AG04449 (cell line): ENCODE measurements at regions not wholly inside any gene's neighbourhood (a gene's known extent, or its start where the extent isn't known, plus 50 kb on each side); places are given as distances from the start of the nearest gene placed in this dataset.

Source experiments
- CTCF ChIA-PET: fragments of 350-600 bp; formaldehyde crosslinking; extraction: SDS; loops from one replicate; lab custom pipeline; 2021; ENCODE audit warnings: antibody characterized with exemption; lab: Yijun Ruan, JAX
- POLR2A ChIA-PET: fragments of 400-600, 350-600 bp; formaldehyde crosslinking; extraction: SDS; loops from one replicate; lab custom pipeline; 2020; ENCODE audit warnings: antibody characterized with exemption, inconsistent platforms; lab: Yijun Ruan, JAX
- DNase-seq: peaks from one replicate; pipeline ENCODE4 v3.0.0-alpha.2; 2010; ENCODE audit warnings: low read depth, low spot score
- H3K4me3 ChIP-seq: 2 replicates; pipeline ENCODE4 v1.5.1; 2011; ENCODE audit warnings: low read depth, mild to moderate bottlenecking, control low read depth, low read length
- CTCF ChIP-seq: IDR thresholded peaks from one replicate; pipeline ENCODE4 v1.5.1; 2011; ENCODE audit warnings: mild to moderate bottlenecking, moderate library complexity, low read length, control low read depth, inconsistent platforms; ENCODE audit not compliant: insufficient read depth; ENCODE audit errors: missing control alignments

- ChIA-PET CTCF (interaction anchor here (0.9 kb wide), 1 partner anchor 291 kb away, joined by 3 read pairs; no protein-coding TSS in a partner anchor), POLR2A (no interaction called here)
- DNase-seq: no peak
- no peak overlapping the region for H3K4me3 ChIP-seq
- TF ChIP-seq CTCF: no peak
Observed at GRCh38 chr17:13321951-13322701, 279.6 kb downstream of the HS3ST3A1 start.

DNA sequence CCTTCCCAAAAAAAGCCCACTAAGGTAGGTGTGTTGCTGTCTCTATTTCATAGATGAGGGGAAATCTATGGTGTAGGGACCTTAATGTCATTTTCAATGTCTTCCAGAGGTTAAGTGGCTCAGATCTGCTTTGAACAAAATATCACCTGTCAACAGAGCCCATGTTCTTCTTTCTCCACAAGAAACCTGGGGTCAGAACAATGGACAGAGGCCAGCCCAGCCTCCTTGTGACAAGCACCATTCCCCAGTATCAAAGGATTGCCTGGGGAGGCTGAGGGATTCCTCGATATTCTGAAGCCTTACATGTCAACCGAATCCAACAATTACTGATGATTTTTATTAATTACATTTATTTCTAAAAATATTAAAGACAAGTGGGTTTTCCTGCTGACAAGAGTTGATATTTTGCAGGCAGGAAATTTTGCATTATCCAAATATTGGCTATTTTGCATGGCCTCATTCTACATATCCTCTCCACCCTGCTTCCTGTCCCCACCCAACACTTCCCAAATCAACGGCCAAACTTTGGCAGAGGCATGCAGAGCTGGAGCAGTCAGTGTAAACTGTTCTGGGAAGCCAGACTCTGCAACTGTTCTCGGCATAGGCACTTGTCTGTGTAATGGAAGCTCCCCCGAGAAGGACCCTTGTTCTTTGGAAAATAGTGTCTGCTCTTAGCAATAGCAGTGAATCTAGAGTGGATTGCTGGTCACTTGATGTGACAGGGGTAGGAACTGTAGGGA is 281.5 kb downstream of the HS3ST3A1 start:
- no peak for DNase-seq
- TF ChIP-seq CTCF: no peak
- ChIA-PET CTCF (no interaction called here), POLR2A (no interaction called here)
- H3K4me3 ChIP-seq: no peak overlapping the region

- ChIA-PET POLR2A (no interaction called here), CTCF (interaction anchor here (0.8 kb wide), 1 partner anchor 20 kb away, joined by 3 read pairs; no protein-coding TSS in a partner anchor)
- no peak for TF ChIP-seq CTCF
- no peak for DNase-seq
- H3K4me3 ChIP-seq: no peak overlapping the region
Observed at GRCh38 chr17:13316657-13317056, 285.1 kb downstream of the HS3ST3A1 start.

DNA sequence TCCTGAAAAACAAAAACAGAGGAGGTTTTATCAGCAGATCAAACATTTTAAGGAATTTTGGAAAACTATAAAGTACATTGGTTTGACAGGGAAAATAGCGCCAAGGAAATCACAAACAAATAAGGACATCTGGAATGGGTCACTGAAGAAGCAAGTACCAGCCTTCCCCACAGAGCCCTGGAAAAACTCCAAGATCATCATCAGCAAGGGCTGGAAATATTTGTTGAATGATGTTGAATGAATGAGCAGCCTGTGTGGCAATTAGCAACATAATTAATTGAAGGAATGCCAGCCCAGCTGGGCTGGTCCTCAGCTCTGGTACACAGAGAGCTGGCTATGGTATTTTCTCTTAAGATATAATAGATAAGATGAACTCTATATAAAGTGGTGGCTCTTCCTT is 290.4 kb downstream of the HS3ST3A1 start:
- peak; percentile 87 for DNase-seq
- ChIA-PET POLR2A (interaction anchor here (0.6 kb wide), 1 partner anchor 29 kb away, joined by 3 read pairs; no protein-coding TSS in a partner anchor), CTCF (no interaction called here)
- no peak for TF ChIP-seq CTCF
- H3K4me3 ChIP-seq: no peak overlapping the region

DNA sequence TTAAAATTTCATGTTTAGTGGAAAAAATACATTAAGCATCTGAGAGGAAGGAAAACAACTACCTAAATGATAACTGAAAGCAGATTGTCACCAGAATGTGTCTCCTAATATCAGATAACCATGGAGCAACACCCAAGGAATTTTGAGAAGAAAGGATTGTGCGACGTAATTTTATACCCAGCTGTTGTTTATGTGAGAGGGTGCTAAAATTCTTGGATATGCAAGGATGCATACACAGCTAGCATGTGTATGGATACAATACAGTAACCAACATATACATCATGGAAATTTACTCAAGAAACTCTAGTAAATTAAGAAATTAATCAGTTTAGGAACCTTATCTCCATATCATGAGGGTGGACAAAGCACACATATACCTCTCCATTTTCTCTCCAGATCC is 290.9 kb downstream of the HS3ST3A1 start:
- DNase-seq: no peak
- no peak for TF ChIP-seq CTCF
- POLR2A ChIA-PET: no interaction called here
- H3K4me3 ChIP-seq: no peak overlapping the region
- CTCF ChIA-PET: no interaction called here
